Breast epithelium (tissue), 4 donors: ENCODE measurements at regions not wholly inside any gene's neighbourhood (a gene's known extent, or its start where the extent isn't known, plus 50 kb on each side); places are given as distances from the start of the nearest gene placed in this dataset.
"Not testable (repeated sequence)": the region's sequence is repeated elsewhere in the genome, so short reads cannot be mapped to it uniquely, and the experiment has no call there.

Experiments
- DNase-seq, 2 donors: peaks; one replicate each; pipeline ENCODE4 v3.0.0-alpha.2; 2019; ENCODE audit warnings: low spot score in 2 of 2
- H3K27ac ChIP-seq, 2 donors: fragments of 200-600 bp; sonication (generic) in 1 of 2; one replicate each; pipeline ENCODE4 v1.5.1; 2016 to 2019; ENCODE audit warnings: mild to moderate bottlenecking in 1 of 2
- H3K27me3 ChIP-seq, 2 donors: fragments of 200-600 bp; sonication (generic) in 1 of 2; one replicate each; pipeline versions ENCODE4 v1.5.1 to v1.6.0; 2017 to 2019; ENCODE audit warnings: control low read depth in 1 of 2, mild to moderate bottlenecking in 1 of 2
- H3K36me3 ChIP-seq: fragments of 200-600 bp; one replicate; pipeline ENCODE4 v1.5.1; 2019
- H3K4me1 ChIP-seq, 2 donors: fragments of 200-600 bp; sonication (generic); one replicate each; pipeline ENCODE4 v1.5.1; 2016 to 2019; ENCODE audit warnings: control low read depth in 1 of 2
- H3K4me3 ChIP-seq, 3 donors: fragments of 200-600 bp; sonication (generic); 1 replicate in 2 of 3; 2 replicates in 1 of 3; pipeline ENCODE4 v1.5.1; 2016 to 2019; ENCODE audit warnings: mild to moderate bottlenecking in 3 of 3, moderate library complexity in 2 of 3
- H3K9me3 ChIP-seq, 2 donors: fragments of 200-600 bp; sonication (generic) in 1 of 2; one replicate each; pipeline ENCODE4 v1.5.1; 2016 to 2019; ENCODE audit warnings: control low read depth in 1 of 2
- intact Hi-C: fragments of 100-400 bp; cut with DNase I; formaldehyde crosslinking; loops from one replicate; pipeline ENCODE4 v1.15.1; 2023; ENCODE audit warnings: low total_unique reads

DNA sequence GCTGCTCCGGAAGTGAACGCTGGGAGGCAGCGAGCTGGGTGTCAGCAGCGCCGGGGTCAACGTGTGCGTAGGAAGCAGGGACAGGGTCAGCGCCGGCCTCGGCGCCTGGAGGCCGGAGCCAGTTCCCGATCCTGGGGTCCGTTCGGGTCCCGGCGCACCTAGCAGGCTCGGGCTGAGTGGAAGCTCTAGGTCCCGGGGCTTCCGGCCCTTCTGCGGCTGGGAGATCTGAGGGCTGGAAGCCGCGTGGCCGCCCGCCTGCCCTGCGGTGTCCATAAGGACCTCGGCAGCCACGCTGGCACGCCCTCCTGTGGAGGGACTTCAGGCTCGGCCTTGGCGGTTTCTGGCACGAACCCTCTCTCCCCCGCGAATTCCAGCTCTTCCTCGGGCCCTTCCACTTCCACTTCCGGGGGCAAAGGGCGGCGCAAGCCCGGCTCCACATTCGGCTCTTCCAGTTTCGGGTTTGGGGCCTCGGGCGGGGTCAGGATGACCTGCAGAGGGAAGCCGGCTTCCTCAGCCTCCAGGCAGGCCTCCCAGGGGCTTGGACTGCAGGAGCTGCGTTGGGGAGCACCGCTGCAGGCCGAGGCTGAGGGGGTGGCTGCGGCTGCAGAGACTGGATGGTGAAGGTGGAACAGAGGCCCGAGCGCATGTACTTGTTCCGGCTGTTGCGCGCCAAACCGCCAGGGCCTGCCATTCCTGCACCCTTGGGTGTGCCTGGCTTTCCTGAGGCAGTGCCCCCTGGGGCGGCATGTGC, 146.2 kb downstream of the TMEM121 start:
- H3K27ac ChIP-seq, H3K9me3 ChIP-seq, H3K4me1 ChIP-seq, H3K27me3 ChIP-seq, H3K4me3 ChIP-seq, DNase-seq, intact Hi-C loops, H3K36me3 ChIP-seq: not testable (repeated sequence)

DNA sequence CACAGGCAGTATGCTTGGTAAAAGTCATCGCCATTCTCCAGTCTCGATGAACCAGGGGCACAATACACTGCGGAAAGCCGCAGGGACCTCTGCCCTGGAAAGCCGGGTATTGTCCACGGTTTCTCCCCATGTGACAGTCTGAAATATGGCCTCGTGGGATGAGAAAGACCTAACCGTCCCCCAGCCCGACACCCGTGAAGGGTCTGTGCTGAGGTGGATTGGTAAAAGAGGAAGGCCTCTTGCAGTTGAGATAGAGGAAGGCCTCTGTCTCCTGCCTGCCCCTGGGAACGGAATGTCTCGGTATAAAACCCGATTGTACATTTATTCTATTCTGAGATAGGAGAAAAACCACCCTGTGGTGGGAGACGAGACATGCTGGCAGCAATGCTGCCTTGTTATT, 149.1 kb downstream of the TMEM121 start:
- H3K4me1 ChIP-seq, H3K9me3 ChIP-seq, H3K36me3 ChIP-seq, intact Hi-C loops, H3K4me3 ChIP-seq, DNase-seq, H3K27ac ChIP-seq, H3K27me3 ChIP-seq: not testable (repeated sequence)

GRCh38 chr14:105675905-105676670, 149.7 kb downstream of the TMEM121 start:
- H3K4me3 ChIP-seq, intact Hi-C loops, DNase-seq, H3K27ac ChIP-seq, H3K27me3 ChIP-seq, H3K9me3 ChIP-seq, H3K36me3 ChIP-seq, H3K4me1 ChIP-seq: not testable (repeated sequence)

DNA sequence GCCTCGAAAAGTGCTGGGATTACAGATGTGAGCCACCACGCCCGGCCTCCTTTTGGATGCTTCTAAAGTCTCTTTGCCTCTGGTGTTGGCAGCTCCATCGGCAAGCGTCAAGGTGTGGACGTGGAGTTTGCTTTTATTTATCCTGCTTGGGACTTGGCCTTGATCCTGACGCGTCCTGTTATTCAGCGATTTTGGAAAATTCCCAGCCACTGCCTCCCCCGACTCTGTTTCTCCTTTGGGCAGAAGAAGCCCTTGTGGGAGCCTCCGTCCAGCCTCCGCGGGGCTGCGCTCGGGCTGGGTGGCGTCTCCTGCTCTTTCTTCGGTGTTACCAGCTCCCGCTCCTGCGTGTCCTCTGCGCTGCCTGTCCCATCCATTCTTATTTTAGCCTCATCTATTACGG, 151.7 kb downstream of the TMEM121 start:
- intact Hi-C loops, H3K9me3 ChIP-seq, H3K36me3 ChIP-seq, H3K4me3 ChIP-seq, H3K27me3 ChIP-seq, DNase-seq, H3K4me1 ChIP-seq, H3K27ac ChIP-seq: not testable (repeated sequence)

- intact Hi-C loops = not testable (repeated sequence)
Observed at GRCh38 chr14:105678996-105679958, 152.9 kb downstream of the TMEM121 start.

GRCh38 chr14:105679959-105680735, 153.8 kb downstream of the TMEM121 start:
- H3K36me3 ChIP-seq, H3K9me3 ChIP-seq, H3K27ac ChIP-seq, H3K27me3 ChIP-seq, H3K4me1 ChIP-seq, intact Hi-C loops: not testable (repeated sequence)
- peak overlapping the region in 2 of 3 donors; percentile 25 to 41 for H3K4me3 ChIP-seq
- DNase-seq = peak in 1 of 2 donors; percentile 28

More at GRCh38 chr14:105678996-105679958, 152.9 kb downstream of the TMEM121 start:
- peak overlapping the region in 1 of 3 donors; percentile 41 for H3K4me3 ChIP-seq
- not testable (repeated sequence) for H3K27me3 ChIP-seq, H3K36me3 ChIP-seq, H3K9me3 ChIP-seq, H3K27ac ChIP-seq, DNase-seq, H3K4me1 ChIP-seq

GRCh38 chr14:105680736-105681098, 154.3 kb downstream of the TMEM121 start:
- H3K4me1 ChIP-seq, DNase-seq, intact Hi-C loops, H3K9me3 ChIP-seq, H3K27me3 ChIP-seq, H3K36me3 ChIP-seq, H3K4me3 ChIP-seq, H3K27ac ChIP-seq: not testable (repeated sequence)

GRCh38 chr14:105681606-105682185, 155.3 kb downstream of the TMEM121 start:
- H3K27me3 ChIP-seq, H3K9me3 ChIP-seq, H3K27ac ChIP-seq, H3K4me3 ChIP-seq, DNase-seq, H3K4me1 ChIP-seq, intact Hi-C loops, H3K36me3 ChIP-seq: not testable (repeated sequence)

GRCh38 chr14:105682442-105682841, 156.1 kb downstream of the TMEM121 start:
- intact Hi-C loops, H3K36me3 ChIP-seq, H3K4me3 ChIP-seq: not testable (repeated sequence)

More at GRCh38 chr14:105682442-105682841, 156.1 kb downstream of the TMEM121 start:
- H3K4me1 ChIP-seq, H3K9me3 ChIP-seq, DNase-seq, H3K27me3 ChIP-seq, H3K27ac ChIP-seq: not testable (repeated sequence)
